ENCODE measurements at regions not wholly inside any gene's neighbourhood (a gene's known extent, or its start where the extent isn't known, plus 50 kb on each side); places are given as distances from the start of the nearest gene placed in this dataset.

DNA sequence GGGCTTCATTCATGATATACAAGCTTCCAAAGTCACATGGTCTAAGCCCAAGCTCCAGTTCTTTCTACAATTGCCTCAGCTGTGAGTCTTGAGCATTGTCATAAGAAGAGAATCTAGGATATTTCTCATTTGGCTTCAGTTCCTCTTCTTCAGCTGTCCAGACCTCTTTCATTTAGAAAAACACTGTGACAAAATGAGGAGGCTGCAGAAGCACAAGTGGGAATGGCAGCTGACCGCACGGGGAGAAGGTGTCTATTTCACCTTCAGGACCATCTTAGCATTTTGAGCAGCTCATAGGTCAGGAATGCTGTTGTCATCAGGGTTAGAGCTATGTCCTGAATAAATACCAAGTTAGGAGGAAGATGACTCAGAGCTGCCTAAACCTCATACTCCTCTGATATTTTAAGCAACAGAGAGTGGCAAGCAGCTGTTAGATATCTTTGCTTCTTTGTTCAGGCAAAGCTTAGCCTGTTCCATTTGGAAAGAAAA, 390.1 kb upstream of the CITED2 start:
- no peak for TF ChIP-seq EZH2 (IDR thresholded peaks at IDR 0.05; ENCODE audit: low read depth)
- TF ChIP-seq, protein P1, sequence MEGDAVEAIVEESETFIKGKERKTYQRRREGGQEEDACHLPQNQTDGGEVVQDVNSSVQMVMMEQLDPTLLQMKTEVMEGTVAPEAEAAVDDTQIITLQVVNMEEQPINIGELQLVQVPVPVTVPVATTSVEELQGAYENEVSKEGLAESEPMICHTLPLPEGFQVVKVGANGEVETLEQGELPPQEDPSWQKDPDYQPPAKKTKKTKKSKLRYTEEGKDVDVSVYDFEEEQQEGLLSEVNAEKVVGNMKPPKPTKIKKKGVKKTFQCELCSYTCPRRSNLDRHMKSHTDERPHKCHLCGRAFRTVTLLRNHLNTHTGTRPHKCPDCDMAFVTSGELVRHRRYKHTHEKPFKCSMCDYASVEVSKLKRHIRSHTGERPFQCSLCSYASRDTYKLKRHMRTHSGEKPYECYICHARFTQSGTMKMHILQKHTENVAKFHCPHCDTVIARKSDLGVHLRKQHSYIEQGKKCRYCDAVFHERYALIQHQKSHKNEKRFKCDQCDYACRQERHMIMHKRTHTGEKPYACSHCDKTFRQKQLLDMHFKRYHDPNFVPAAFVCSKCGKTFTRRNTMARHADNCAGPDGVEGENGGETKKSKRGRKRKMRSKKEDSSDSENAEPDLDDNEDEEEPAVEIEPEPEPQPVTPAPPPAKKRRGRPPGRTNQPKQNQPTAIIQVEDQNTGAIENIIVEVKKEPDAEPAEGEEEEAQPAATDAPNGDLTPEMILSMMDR (conservative IDR thresholded peaks at IDR 0.05) = no peak

Measured in PC-9 (cell line).